Peyer's patch (tissue), 4 donors: ENCODE measurements at regions not wholly inside any gene's neighbourhood (a gene's known extent, or its start where the extent isn't known, plus 50 kb on each side); places are given as distances from the start of the nearest gene placed in this dataset.

Experiments used
- DNase-seq, 3 donors: peaks; one replicate each; pipeline ENCODE4 v3.0.0-alpha.2; 2017 to 2019
- H3K27ac ChIP-seq, 4 donors: fragments of 200-600 bp; sonication (generic); one replicate each; pipeline ENCODE4 v1.5.1; 2016 to 2019
- H3K27me3 ChIP-seq, 2 donors: fragments of 200-600 bp; sonication (generic); one replicate each; pipeline ENCODE4 v1.5.1; 2019
- H3K36me3 ChIP-seq, 3 donors: fragments of 200-600 bp; sonication (generic); one replicate each; pipeline ENCODE4 v1.5.1; 2016 to 2019
- H3K4me1 ChIP-seq, 4 donors: fragments of 200-600 bp; sonication (generic); one replicate each; pipeline ENCODE4 v1.5.1; 2016 to 2019
- H3K4me3 ChIP-seq, 4 donors: fragments of 200-600 bp; sonication (generic); 1 replicate in 3 of 4; 2 replicates in 1 of 4; pipeline ENCODE4 v1.5.1; 2016 to 2019; ENCODE audit warnings: mild to moderate bottlenecking in 1 of 4
- H3K9me3 ChIP-seq, 4 donors: fragments of 200-600 bp; sonication (generic); one replicate each; pipeline ENCODE4 v1.5.1; 2016 to 2019; ENCODE audit warnings: mild to moderate bottlenecking in 1 of 4
- POLR2A ChIP-seq, 2 donors: fragments of 450-650 bp; IDR thresholded peaks; one replicate each; pipeline ENCODE4 v1.5.1; 2017; ENCODE audit warnings: antibody characterized with exemption in 2 of 2, mild to moderate bottlenecking in 2 of 2, moderate library complexity in 2 of 2
- TF ChIP-seq, protein P1 (sequence below), 6 experiments: fragments of 450-650 bp in 4 of 6; fragments of 200-600 bp in 2 of 6; sonication (generic) in 1 of 6; IDR thresholded peaks; one replicate each; pipeline ENCODE4 v1.5.1; 2017 to 2019; ENCODE audit warnings: antibody characterized with exemption in 6 of 6, mild to moderate bottlenecking in 3 of 6, moderate library complexity in 1 of 6

- Histone ChIP-seq H3K27ac (no peak overlapping the region), H3K4me3 (no peak overlapping the region), H3K36me3 (no peaks in the 10 kb centered on the region), H3K9me3 (no peaks in the 10 kb centered on the region), H3K27me3 (no peaks in the 10 kb centered on the region), H3K4me1 (no peaks in the 10 kb centered on the region)
- no peak for DNase-seq
- TF ChIP-seq POLR2A (IDR thresholded peaks at IDR 0.05): no peak
- TF ChIP-seq, protein P1, sequence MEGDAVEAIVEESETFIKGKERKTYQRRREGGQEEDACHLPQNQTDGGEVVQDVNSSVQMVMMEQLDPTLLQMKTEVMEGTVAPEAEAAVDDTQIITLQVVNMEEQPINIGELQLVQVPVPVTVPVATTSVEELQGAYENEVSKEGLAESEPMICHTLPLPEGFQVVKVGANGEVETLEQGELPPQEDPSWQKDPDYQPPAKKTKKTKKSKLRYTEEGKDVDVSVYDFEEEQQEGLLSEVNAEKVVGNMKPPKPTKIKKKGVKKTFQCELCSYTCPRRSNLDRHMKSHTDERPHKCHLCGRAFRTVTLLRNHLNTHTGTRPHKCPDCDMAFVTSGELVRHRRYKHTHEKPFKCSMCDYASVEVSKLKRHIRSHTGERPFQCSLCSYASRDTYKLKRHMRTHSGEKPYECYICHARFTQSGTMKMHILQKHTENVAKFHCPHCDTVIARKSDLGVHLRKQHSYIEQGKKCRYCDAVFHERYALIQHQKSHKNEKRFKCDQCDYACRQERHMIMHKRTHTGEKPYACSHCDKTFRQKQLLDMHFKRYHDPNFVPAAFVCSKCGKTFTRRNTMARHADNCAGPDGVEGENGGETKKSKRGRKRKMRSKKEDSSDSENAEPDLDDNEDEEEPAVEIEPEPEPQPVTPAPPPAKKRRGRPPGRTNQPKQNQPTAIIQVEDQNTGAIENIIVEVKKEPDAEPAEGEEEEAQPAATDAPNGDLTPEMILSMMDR (IDR thresholded peaks at IDR 0.05): no peak
Observed at GRCh38 chr4:159545556-159545955, 442.7 kb downstream of the RAPGEF2 start.

DNA sequence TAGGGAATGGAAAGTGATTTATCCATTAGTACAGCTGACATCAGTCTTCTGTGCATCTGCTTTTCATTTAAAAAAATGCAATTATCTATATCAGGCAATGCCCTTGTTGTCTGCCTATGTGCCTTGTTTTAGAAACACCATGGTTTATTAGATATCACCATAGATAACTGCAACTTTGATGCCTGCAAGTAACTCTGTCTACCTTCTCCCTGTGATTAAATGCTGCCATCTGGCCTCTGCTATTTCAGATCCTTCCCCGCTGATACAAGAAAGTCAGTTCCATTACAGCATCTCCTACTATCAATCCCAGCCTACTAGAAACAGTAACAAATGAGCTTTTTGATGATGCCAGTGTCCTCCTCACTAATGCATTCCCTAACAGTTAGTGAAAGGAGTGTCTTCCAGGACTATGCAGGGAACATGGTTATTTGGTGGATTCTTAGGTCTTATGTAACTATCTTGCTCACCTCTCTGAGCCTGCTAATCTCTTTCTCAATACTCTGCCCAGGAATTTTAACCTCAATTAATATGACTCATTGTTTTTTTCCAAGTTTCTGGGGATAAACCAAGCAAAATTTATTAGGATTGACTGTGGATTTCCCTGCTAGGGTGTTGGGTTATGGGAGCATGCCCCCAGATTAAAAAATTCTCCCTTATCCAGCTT is 444.9 kb downstream of the RAPGEF2 start:
- no peaks in the 10 kb centered on the region for H3K36me3 ChIP-seq
- H3K9me3 ChIP-seq: no peaks in the 10 kb centered on the region
- no peak overlapping the region for H3K4me3 ChIP-seq
- DNase-seq: no peak
- TF ChIP-seq POLR2A (IDR thresholded peaks at IDR 0.05): no peak
- TF ChIP-seq, protein P1 (IDR thresholded peaks at IDR 0.05): no peak
- no peaks in the 10 kb centered on the region for H3K4me1 ChIP-seq
- no peak overlapping the region for H3K27ac ChIP-seq
- H3K27me3 ChIP-seq: no peaks in the 10 kb centered on the region

- Histone ChIP-seq H3K27ac (no peak overlapping the region), H3K4me1 (no peaks in the 10 kb centered on the region), H3K9me3 (no peaks in the 10 kb centered on the region), H3K4me3 (no peak overlapping the region), H3K36me3 (no peaks in the 10 kb centered on the region), H3K27me3 (no peaks in the 10 kb centered on the region)
- no peak for DNase-seq
- TF ChIP-seq, protein P1 (IDR thresholded peaks at IDR 0.05): no peak
- TF ChIP-seq POLR2A (IDR thresholded peaks at IDR 0.05): no peak
Observed at GRCh38 chr4:159549098-159549518, 446.2 kb downstream of the RAPGEF2 start.

DNA sequence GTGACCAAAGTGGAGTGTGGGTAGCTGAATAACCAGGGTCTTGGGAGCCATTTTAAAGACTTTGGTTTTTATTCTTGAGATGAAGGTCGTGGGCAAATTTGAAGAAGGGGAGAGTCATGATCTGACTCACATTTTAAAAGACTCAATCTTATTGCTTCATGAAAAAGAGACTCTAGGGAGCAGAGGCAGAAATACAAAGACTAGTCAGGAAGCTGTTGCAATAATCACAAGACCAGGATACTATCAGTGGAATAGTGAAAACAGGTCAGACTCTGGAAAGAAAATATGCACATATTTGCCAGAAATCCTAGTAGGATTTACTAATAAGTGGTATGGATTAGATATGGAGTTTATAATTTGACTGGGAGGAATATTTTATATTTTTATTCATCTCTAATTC is 448.4 kb downstream of the RAPGEF2 start:
- Histone ChIP-seq H3K27ac (no peak overlapping the region), H3K4me3 (no peak overlapping the region), H3K36me3 (no peaks in the 10 kb centered on the region), H3K9me3 (no peaks in the 10 kb centered on the region), H3K27me3 (no peaks in the 10 kb centered on the region), H3K4me1 (no peaks in the 10 kb centered on the region)
- DNase-seq: no peak
- TF ChIP-seq, protein P1 (IDR thresholded peaks at IDR 0.05): no peak
- TF ChIP-seq POLR2A (IDR thresholded peaks at IDR 0.05): no peak

GRCh38 chr4:159552979-159553768 is 450.3 kb downstream of the RAPGEF2 start:
- no peaks in the 10 kb centered on the region for H3K4me1 ChIP-seq
- TF ChIP-seq, protein P1 (IDR thresholded peaks at IDR 0.05): no peak
- TF ChIP-seq POLR2A (IDR thresholded peaks at IDR 0.05): no peak
- H3K27ac ChIP-seq: no peak overlapping the region
- no peak overlapping the region for H3K4me3 ChIP-seq
- no peaks in the 10 kb centered on the region for H3K9me3 ChIP-seq
- no peaks in the 10 kb centered on the region for H3K36me3 ChIP-seq
- no peaks in the 10 kb centered on the region for H3K27me3 ChIP-seq
- no peak for DNase-seq
